Testis (tissue), 2 donors: ENCODE measurements at regions not wholly inside any gene's neighbourhood (a gene's known extent, or its start where the extent isn't known, plus 50 kb on each side); places are given as distances from the start of the nearest gene placed in this dataset.

Experiments used
- DNase-seq: peaks from one replicate; pipeline ENCODE4 v3.0.0-alpha.2; 2019
- H3K27ac ChIP-seq, 2 donors: fragments of 200-600 bp; sonication (generic); one replicate each; pipeline ENCODE4 v1.5.1; 2019
- H3K27me3 ChIP-seq: fragments of 200-600 bp; sonication (generic); one replicate; pipeline ENCODE4 v1.5.1; 2019
- H3K36me3 ChIP-seq: fragments of 200-600 bp; sonication (generic); one replicate; pipeline ENCODE4 v1.5.1; 2017; ENCODE audit warnings: low read depth; ENCODE audit errors: missing control alignments
- H3K4me1 ChIP-seq: fragments of 200-600 bp; sonication (generic); one replicate; pipeline ENCODE4 v1.5.1; 2019
- H3K4me3 ChIP-seq, 2 donors: fragments of 200-600 bp; sonication (generic); one replicate each; pipeline ENCODE4 v1.5.1; 2017 to 2019
- H3K9me3 ChIP-seq: fragments of 200-600 bp; sonication (generic); one replicate; pipeline ENCODE4 v1.5.1; 2017
- POLR2A ChIP-seq: fragments of 450-650 bp; IDR thresholded peaks from one replicate; pipeline ENCODE4 v1.6.1; 2017; ENCODE audit warnings: antibody characterized with exemption, mild to moderate bottlenecking, moderate library complexity
- WGBS, 2 donors: methylation state at CpG; one replicate each; pipeline ENCODE4 v1.1.5; 2018; 5-methylcytosine and 5-hydroxymethylcytosine counted together
- intact Hi-C: fragments of 100-400 bp; cut with DNase I; formaldehyde crosslinking; loops from one replicate; pipeline ENCODE4 v1.15.1; 2023; ENCODE audit warnings: low total_unique reads
- TF ChIP-seq, protein P1 (sequence below), 3 experiments: fragments of 450-650 bp in 2 of 3; fragments of 200-600 bp in 1 of 3; sonication (generic) in 1 of 3; IDR thresholded peaks; one replicate each; pipeline ENCODE4 v1.5.1; 2016 to 2019; ENCODE audit warnings: antibody characterized with exemption in 3 of 3, mild to moderate bottlenecking in 2 of 3, moderate library complexity in 1 of 3

DNA sequence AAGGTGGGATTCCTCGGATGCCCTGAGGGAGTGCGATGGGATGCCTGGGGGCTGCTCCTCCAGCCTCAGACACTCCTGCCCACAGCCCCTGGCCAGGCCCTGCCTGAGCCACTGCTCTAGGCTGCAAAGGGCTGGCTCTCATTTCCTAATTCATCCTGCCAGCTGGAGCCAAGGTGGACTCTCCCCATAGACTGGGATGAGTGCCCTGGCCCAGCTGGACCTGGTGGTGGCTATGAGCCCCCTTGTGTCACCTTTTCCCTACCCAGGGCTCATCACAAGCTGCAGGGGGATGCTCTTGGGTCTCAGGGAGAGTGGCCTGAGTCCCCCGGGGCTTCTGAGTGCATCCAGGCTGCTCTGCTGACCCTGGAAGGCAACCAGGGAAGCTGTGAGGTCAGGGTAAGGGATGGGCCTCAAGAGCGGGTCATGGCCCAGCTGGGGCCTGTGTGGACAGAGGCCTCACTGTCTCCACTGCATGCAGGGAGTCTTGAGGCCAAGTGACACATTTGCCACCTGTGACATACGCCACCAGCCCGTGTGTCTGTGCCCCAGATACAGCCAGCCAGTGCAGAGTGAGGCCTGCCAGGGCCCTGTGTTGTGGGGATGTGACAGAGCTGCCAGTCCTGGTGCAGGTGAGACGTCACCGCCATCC lies 102.7 kb upstream of the IER5L start:
- intact Hi-C loops: no loop called here
- TF ChIP-seq, protein P1, sequence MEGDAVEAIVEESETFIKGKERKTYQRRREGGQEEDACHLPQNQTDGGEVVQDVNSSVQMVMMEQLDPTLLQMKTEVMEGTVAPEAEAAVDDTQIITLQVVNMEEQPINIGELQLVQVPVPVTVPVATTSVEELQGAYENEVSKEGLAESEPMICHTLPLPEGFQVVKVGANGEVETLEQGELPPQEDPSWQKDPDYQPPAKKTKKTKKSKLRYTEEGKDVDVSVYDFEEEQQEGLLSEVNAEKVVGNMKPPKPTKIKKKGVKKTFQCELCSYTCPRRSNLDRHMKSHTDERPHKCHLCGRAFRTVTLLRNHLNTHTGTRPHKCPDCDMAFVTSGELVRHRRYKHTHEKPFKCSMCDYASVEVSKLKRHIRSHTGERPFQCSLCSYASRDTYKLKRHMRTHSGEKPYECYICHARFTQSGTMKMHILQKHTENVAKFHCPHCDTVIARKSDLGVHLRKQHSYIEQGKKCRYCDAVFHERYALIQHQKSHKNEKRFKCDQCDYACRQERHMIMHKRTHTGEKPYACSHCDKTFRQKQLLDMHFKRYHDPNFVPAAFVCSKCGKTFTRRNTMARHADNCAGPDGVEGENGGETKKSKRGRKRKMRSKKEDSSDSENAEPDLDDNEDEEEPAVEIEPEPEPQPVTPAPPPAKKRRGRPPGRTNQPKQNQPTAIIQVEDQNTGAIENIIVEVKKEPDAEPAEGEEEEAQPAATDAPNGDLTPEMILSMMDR (IDR thresholded peaks at IDR 0.05): no peak
- TF ChIP-seq POLR2A: no peak
- Histone ChIP-seq H3K9me3 (no peaks in the 10 kb centered on the region), H3K36me3 (no peaks in the 10 kb centered on the region), H3K27ac (no peak overlapping the region), H3K27me3 (no peaks in the 10 kb centered on the region), H3K4me3 (no peak overlapping the region), H3K4me1 (peaks cover 2% of the 10 kb centered on the region)
- WGBS, 2 donors: 89 to 90% methylated on average over 4 to 8 of the region's 8 CpGs
- peak; percentile 7 for DNase-seq

DNA sequence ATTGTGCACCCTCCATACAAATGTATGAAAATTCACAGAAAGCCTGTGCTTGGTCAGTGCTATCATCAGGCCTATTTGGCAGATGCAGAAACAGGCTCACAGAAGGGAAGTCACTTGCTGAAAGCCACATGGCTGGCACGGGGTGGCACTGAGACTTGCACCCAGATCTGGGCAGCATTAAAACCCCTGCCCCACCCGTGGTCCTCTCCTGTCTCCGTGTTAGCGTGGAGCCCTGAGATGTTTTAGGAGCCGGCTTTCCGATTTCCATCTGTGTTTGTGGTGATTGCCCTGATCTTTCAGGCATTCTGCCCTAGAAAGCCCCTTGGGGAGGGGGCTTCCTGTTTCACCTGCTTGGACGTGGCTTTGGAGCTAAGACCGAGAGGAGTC lies 102.2 kb upstream of the IER5L start:
- Histone ChIP-seq H3K27me3 (no peaks in the 10 kb centered on the region), H3K36me3 (no peaks in the 10 kb centered on the region), H3K9me3 (no peaks in the 10 kb centered on the region), H3K27ac (no peak overlapping the region), H3K4me1 (peaks cover 5% of the 10 kb centered on the region), H3K4me3 (no peak overlapping the region)
- peak; percentile 9 for DNase-seq
- intact Hi-C loops: no loop called here
- WGBS, 2 donors: 85 to 87% methylated on average over 3 to 8 of the region's 8 CpGs
- TF ChIP-seq, protein P1 (IDR thresholded peaks at IDR 0.05): no peak
- no peak for TF ChIP-seq POLR2A

DNA sequence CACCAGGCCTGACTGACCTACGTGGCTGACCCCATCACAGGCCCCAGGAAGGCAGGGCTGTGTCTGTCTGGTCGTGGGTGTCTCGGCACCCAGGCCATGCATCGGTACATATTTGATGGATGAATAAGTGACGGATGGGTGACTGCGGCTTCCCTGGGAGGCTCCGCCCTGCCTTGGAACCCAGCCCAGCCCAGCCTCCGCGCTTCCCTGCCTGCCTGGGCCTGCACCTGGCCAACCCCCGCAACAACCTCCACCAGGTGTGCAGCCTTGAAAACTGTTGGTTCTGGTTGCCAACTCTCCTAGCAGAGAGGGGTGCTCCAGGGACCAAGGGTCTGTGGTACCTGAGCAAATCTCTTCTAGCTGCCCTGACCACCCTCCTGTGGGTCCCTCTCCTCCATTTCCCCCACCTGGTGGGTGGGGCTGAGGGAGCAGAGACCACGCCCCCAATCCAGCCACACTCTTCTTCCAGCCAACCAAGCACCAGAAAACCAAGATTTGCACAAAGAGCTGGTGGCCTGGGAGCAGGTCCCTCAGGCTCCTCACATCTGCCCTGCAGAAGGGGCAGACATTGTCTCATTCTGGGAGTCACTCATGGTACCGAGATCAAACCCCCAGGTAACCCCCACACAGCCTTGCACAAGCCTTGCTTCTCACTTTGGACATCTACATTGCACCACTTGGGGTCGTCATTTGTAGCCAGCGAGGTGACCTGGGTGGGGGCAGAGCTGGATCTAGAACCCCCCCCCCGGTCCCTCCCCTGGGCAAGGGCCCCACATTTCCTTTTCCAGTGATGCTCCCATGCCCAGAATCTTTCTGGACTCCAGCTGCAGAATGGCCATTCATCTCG lies 100.6 kb upstream of the IER5L start:
- peak; percentile 11 for DNase-seq

DNA sequence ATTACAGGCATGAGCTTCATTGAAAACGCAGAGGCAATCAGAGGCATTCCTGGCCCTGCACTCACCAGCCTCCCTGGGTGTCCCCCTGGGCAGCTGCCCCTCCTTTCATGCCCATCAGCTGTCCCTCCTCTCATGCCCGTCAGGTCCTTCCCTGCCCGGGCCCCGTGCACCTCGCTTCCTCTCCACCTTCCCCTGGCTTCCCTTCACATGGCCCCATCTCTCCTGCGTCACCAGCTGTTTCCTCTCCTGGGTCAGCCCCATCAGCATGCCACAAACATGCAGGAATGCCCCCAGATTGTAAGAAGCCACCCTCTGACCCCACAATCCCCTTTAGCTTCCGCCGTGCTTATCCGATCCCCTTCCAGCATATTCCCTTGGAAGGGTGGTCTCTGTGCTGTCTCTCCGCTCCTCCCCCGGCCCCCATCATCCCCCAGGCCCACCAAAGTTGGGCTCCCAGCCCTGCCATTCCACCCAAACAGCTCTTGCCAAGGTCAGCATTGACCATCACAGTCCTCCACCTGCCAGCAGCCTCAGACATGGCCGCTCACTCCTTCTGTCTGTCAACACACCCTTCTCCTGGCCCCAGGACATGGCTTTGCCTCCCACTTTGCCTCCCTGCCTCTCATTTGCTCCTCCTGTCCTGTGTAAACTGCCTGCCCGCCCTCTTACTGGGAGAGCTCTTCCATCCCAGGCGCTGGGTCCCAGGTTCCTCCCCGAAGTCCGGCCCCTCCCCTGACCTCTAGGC lies 98.6 kb upstream of the IER5L start:
- Histone ChIP-seq H3K36me3 (no peaks in the 10 kb centered on the region), H3K27ac (no peak overlapping the region), H3K4me3 (no peak overlapping the region), H3K4me1 (peaks cover 5% of the 10 kb centered on the region), H3K27me3 (no peaks in the 10 kb centered on the region), H3K9me3 (no peaks in the 10 kb centered on the region)
- intact Hi-C loops: no loop called here
- TF ChIP-seq, protein P1 (IDR thresholded peaks at IDR 0.05): no peak
- TF ChIP-seq POLR2A: no peak
- no peak for DNase-seq
- whole genome bisulfite sequencing, 2 donors: 89 to 90% methylated on average over 16 of the region's 16 CpGs

More for the DNA sequence above, 100.6 kb upstream of the IER5L start:
- WGBS, 2 donors: 83 to 86% methylated on average over 5 to 16 of the region's 16 CpGs
- H3K4me3 ChIP-seq: no peak overlapping the region
- H3K4me1 ChIP-seq: peaks cover 5% of the 10 kb centered on the region
- H3K36me3 ChIP-seq: no peaks in the 10 kb centered on the region
- intact Hi-C loops: no loop called here
- no peaks in the 10 kb centered on the region for H3K27me3 ChIP-seq
- H3K9me3 ChIP-seq: no peaks in the 10 kb centered on the region
- H3K27ac ChIP-seq: no peak overlapping the region
- TF ChIP-seq, protein P1 (IDR thresholded peaks at IDR 0.05): no peak
- TF ChIP-seq POLR2A: no peak
